ENCODE measurements at regions not wholly inside any gene's neighbourhood (a gene's known extent, or its start where the extent isn't known, plus 50 kb on each side); places are given as distances from the start of the nearest gene placed in this dataset.

DNA sequence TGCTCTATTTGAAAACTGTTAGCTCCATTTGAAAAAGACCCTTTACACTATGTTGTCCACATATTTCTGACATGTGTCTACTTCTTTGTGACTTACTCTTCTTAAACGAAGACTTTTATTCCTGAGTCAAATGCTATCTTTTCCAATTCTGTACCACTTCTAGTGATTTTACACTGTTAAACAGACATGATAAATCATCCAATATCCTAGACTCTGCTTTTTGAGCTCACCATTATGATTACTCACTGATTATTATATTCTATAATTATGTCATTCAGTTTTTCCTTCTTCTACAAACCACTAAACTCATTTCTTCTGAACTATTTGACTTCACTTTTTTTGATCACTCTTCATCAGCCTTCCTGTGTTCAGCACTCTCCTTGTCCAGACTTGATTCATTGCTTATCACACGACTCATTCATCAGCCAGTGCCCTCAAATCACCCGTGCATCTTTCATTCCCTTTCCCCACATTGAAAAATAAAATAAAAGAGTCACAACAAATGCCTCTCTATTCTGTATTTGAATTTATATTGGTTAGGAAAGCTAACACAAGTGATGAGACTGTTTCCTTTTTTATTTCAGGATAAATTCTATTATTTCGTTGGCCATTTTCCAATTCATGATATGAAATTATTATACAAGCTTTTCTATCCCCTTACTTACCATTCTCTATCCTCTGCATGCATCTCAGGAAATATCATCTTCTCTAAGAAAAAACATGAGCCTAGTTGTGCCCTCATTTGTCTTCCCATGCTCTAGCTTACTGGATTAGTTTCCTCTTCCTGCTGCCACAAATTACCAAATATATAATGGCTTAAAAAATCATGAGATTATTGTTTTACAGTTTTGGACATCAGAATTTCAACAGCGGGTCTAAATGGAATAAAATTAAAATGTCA, 1482.1 kb upstream of the MIR17HG start:
- no peaks in the 10 kb centered on the region for H3K36me3 ChIP-seq (ENCODE audit: insufficient read depth, low read length)
- TF ChIP-seq, protein P1, sequence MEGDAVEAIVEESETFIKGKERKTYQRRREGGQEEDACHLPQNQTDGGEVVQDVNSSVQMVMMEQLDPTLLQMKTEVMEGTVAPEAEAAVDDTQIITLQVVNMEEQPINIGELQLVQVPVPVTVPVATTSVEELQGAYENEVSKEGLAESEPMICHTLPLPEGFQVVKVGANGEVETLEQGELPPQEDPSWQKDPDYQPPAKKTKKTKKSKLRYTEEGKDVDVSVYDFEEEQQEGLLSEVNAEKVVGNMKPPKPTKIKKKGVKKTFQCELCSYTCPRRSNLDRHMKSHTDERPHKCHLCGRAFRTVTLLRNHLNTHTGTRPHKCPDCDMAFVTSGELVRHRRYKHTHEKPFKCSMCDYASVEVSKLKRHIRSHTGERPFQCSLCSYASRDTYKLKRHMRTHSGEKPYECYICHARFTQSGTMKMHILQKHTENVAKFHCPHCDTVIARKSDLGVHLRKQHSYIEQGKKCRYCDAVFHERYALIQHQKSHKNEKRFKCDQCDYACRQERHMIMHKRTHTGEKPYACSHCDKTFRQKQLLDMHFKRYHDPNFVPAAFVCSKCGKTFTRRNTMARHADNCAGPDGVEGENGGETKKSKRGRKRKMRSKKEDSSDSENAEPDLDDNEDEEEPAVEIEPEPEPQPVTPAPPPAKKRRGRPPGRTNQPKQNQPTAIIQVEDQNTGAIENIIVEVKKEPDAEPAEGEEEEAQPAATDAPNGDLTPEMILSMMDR (IDR thresholded peaks at IDR 0.05; ENCODE audit: extremely low read depth, low read depth, low read length) = no peak
- no peak overlapping the region for H3K4me3 ChIP-seq (ENCODE audit: insufficient read depth, low read length)
- no peaks in the 10 kb centered on the region for H3K4me1 ChIP-seq (ENCODE audit: insufficient read depth, low read length)
- H3K4me2 ChIP-seq (ENCODE audit: insufficient read depth, low read length) = no peak overlapping the region
- no peak overlapping the region for H3K27ac ChIP-seq (ENCODE audit: low read depth, low read length)
- no peak for DNase-seq (ENCODE audit: insufficient read length, low spot score, missing footprints)
- no peaks in the 10 kb centered on the region for H3K27me3 ChIP-seq (ENCODE audit: insufficient read depth, low read length)
- no peaks in the 10 kb centered on the region for H4K20me1 ChIP-seq (ENCODE audit: insufficient read depth, low read length)
- H3K9me3 ChIP-seq (ENCODE audit: low read depth, low read length) = peaks cover 2% of the 10 kb centered on the region
- H3K79me2 ChIP-seq (ENCODE audit: insufficient read depth, low read length) = no peaks in the 10 kb centered on the region
- no peak overlapping the region for H2AFZ ChIP-seq (ENCODE audit: low read length)

DNA sequence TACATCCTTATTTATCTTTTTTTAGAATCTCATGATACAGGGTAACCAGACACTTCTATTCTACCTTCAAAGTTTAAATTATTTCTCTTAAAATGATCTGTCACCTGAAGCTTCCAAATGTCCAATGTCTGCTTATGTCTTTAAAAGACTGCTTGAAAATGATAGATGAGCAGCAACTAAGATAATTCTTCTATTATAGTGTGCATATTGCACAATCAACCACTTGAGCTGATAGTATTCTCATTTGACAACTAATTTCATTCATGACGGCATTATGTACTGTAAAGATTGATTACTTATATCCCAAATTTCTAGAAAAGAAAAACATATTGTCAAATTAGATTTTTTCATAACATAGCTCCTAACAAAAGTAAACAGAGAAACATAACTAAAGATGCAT, 1478.2 kb upstream of the MIR17HG start:
- Histone ChIP-seq H3K4me2 (ENCODE audit: insufficient read depth, low read length) (no peak overlapping the region), H3K79me2 (ENCODE audit: insufficient read depth, low read length) (no peaks in the 10 kb centered on the region), H2AFZ (ENCODE audit: low read length) (no peak overlapping the region), H4K20me1 (ENCODE audit: insufficient read depth, low read length) (no peaks in the 10 kb centered on the region), H3K27ac (ENCODE audit: low read depth, low read length) (no peak overlapping the region), H3K4me1 (ENCODE audit: insufficient read depth, low read length) (no peaks in the 10 kb centered on the region), H3K27me3 (ENCODE audit: insufficient read depth, low read length) (no peaks in the 10 kb centered on the region), H3K9me3 (ENCODE audit: low read depth, low read length) (peaks cover 2% of the 10 kb centered on the region), H3K4me3 (ENCODE audit: insufficient read depth, low read length) (no peak overlapping the region), H3K36me3 (ENCODE audit: insufficient read depth, low read length) (no peaks in the 10 kb centered on the region)
- no peak for DNase-seq (ENCODE audit: insufficient read length, low spot score, missing footprints)
- TF ChIP-seq, protein P1 (IDR thresholded peaks at IDR 0.05; ENCODE audit: extremely low read depth, low read depth, low read length) = no peak

DNA sequence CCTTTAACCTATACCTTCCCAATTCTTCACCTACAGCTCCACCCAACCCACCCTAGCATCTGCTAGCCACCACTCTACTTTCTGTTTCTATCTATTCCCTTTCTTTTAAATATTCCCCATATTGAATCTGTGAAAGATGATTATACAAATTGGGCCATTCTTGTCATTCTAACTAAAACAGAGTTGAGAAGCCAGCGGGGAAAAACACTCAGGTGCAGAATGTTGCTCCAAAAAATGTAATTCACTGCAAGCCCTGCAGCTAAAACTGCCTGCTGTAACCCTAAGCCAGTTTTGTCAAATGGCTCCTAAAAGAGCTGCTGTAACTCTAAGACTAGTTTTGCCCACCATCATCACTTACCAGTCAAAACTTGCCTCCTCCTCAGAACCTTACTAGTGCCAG, 1468.6 kb upstream of the MIR17HG start:
- no peak for DNase-seq (ENCODE audit: insufficient read length, low spot score, missing footprints)
- Histone ChIP-seq H3K9me3 (ENCODE audit: low read depth, low read length) (no peaks in the 10 kb centered on the region), H3K36me3 (ENCODE audit: insufficient read depth, low read length) (no peaks in the 10 kb centered on the region), H3K4me1 (ENCODE audit: insufficient read depth, low read length) (no peaks in the 10 kb centered on the region), H3K4me2 (ENCODE audit: insufficient read depth, low read length) (no peak overlapping the region), H3K4me3 (ENCODE audit: insufficient read depth, low read length) (no peak overlapping the region), H2AFZ (ENCODE audit: low read length) (no peak overlapping the region), H4K20me1 (ENCODE audit: insufficient read depth, low read length) (no peaks in the 10 kb centered on the region), H3K79me2 (ENCODE audit: insufficient read depth, low read length) (no peaks in the 10 kb centered on the region), H3K27ac (ENCODE audit: low read depth, low read length) (no peak overlapping the region), H3K27me3 (ENCODE audit: insufficient read depth, low read length) (no peaks in the 10 kb centered on the region)
- TF ChIP-seq, protein P1 (IDR thresholded peaks at IDR 0.05; ENCODE audit: extremely low read depth, low read depth, low read length) = no peak

DNA sequence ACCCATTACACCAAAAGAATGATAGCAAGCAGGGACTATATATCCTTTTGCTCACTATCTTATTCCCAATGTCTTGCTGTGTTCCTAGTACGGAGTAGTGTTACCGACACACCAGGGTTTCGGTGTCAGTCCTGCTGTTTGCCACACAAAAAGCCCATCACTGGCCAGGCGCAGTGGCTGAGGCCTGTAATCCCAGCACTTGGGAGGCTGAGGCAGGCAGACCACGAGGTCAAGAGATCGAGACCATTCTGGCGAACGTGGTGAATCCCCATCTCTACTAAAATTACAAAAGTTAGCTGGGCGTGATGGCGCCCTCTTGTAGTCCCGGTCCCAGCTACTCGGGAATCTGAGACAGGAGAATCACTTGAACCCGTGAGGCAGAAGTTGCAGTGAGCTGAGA, 1467.3 kb upstream of the MIR17HG start:
- Histone ChIP-seq H2AFZ (ENCODE audit: low read length) (no peak overlapping the region), H3K79me2 (ENCODE audit: insufficient read depth, low read length) (no peaks in the 10 kb centered on the region), H3K27ac (ENCODE audit: low read depth, low read length) (no peak overlapping the region), H4K20me1 (ENCODE audit: insufficient read depth, low read length) (no peaks in the 10 kb centered on the region), H3K9me3 (ENCODE audit: low read depth, low read length) (no peaks in the 10 kb centered on the region), H3K36me3 (ENCODE audit: insufficient read depth, low read length) (no peaks in the 10 kb centered on the region), H3K27me3 (ENCODE audit: insufficient read depth, low read length) (no peaks in the 10 kb centered on the region), H3K4me2 (ENCODE audit: insufficient read depth, low read length) (no peak overlapping the region), H3K4me3 (ENCODE audit: insufficient read depth, low read length) (no peak overlapping the region), H3K4me1 (ENCODE audit: insufficient read depth, low read length) (no peaks in the 10 kb centered on the region)
- no peak for DNase-seq (ENCODE audit: insufficient read length, low spot score, missing footprints)
- TF ChIP-seq, protein P1 (IDR thresholded peaks at IDR 0.05; ENCODE audit: extremely low read depth, low read depth, low read length) = no peak

All from osteoblast (primary cell).